ENCODE measurements at regions not wholly inside any gene's neighbourhood (a gene's known extent, or its start where the extent isn't known, plus 50 kb on each side); places are given as distances from the start of the nearest gene placed in this dataset.
"Not testable (repeated sequence)": the region's sequence is repeated elsewhere in the genome, so short reads cannot be mapped to it uniquely, and the experiment has no call there.

- DNase-seq (ENCODE audit: extremely low spot score): no peak
- intact Hi-C loops (cut with DNase I): loop anchor here (10.0 kb wide), 1 partner anchor 116 kb away; no protein-coding TSS in a partner anchor
- 96% methylated on average over 8 of the region's 8 CpGs for WGBS
- Histone ChIP-seq H3K27ac (replicated peaks in 1 of 4) (no peak overlapping the region), H3K36me3 (no peaks in the 10 kb centered on the region), H3K4me3 (no peak overlapping the region), H3K9me3 (no peaks in the 10 kb centered on the region), H3K4me1 (peaks cover 0 to 21% (median 20%) of the 10 kb centered on the region in 4 donors), H3K27me3 (no peaks in the 10 kb centered on the region)
- TF ChIP-seq POLR2AphosphoS5 (IDR thresholded peaks at IDR 0.05): no peak
Measured at GRCh38 chr3:4908433-4909156, 70.6 kb upstream of the BHLHE40 start.

GRCh38 chr3:4914464-4914863 lies 64.8 kb upstream of the BHLHE40 start:
- TF ChIP-seq EP300 (IDR thresholded peaks at IDR 0.05) (no peak), CTCF (IDR thresholded peaks at IDR 0.05) (no peak), POLR2AphosphoS5 (IDR thresholded peaks at IDR 0.05) (no peak), POLR2A (IDR thresholded peaks at IDR 0.05; ENCODE audit: low read depth) (no peak)
- DNase-seq (ENCODE audit: extremely low spot score): no peak
- no peak overlapping the region for H3K4me3 ChIP-seq
- no peak overlapping the region for H3K27ac ChIP-seq (replicated peaks in 1 of 4)
- H3K4me1 ChIP-seq: no peaks in the 10 kb centered on the region
- 98% methylated on average over 5 of the region's 5 CpGs for WGBS
- H3K9me3 ChIP-seq: no peaks in the 10 kb centered on the region
- intact Hi-C loops (cut with DNase I): no loop called here
- no peaks in the 10 kb centered on the region for H3K36me3 ChIP-seq
- no peaks in the 10 kb centered on the region for H3K27me3 ChIP-seq

- H3K36me3 ChIP-seq; H3K4me3 ChIP-seq; H3K4me1 ChIP-seq; H3K27ac ChIP-seq (replicated peaks in 1 of 4); DNase-seq (ENCODE audit: extremely low spot score); H3K27me3 ChIP-seq; intact Hi-C loops (cut with DNase I); H3K9me3 ChIP-seq: not testable (repeated sequence)
- WGBS: 100% methylated on average over 1 of the region's 2 CpGs
Measured at GRCh38 chr3:4921589-4921988, 57.6 kb upstream of the BHLHE40 start.

GRCh38 chr3:4926892-4927291 lies 52.3 kb upstream of the BHLHE40 start:
- Histone ChIP-seq H3K4me3 (no peak overlapping the region), H3K27ac (replicated peaks in 1 of 4) (no peak overlapping the region)
- 90% methylated on average over 1 of the region's 1 CpG for WGBS

GRCh38 chr3:4928277-4928789 lies 50.9 kb upstream of the BHLHE40 start:
- no peaks in the 10 kb centered on the region for H3K27me3 ChIP-seq
- H3K4me1 ChIP-seq: peaks cover 0 to 4% (median 0%) of the 10 kb centered on the region in 4 donors
- H3K4me3 ChIP-seq: no peak overlapping the region
- no peaks in the 10 kb centered on the region for H3K36me3 ChIP-seq
- TF ChIP-seq POLR2AphosphoS5 (IDR thresholded peaks at IDR 0.05) (no peak), POLR2A (IDR thresholded peaks at IDR 0.05; ENCODE audit: low read depth) (no peak)
- intact Hi-C loops (cut with DNase I): no loop called here
- no peaks in the 10 kb centered on the region for H3K9me3 ChIP-seq
- DNase-seq (ENCODE audit: extremely low spot score): no peak
- 91% methylated on average over 7 of the region's 7 CpGs for WGBS
- no peak overlapping the region for H3K27ac ChIP-seq (replicated peaks in 1 of 4)

More at GRCh38 chr3:4926892-4927291, 52.3 kb upstream of the BHLHE40 start:
- H3K27me3 ChIP-seq: no peaks in the 10 kb centered on the region
- H3K9me3 ChIP-seq: no peaks in the 10 kb centered on the region
- intact Hi-C loops (cut with DNase I): no loop called here
- TF ChIP-seq EP300 (IDR thresholded peaks at IDR 0.05) (no peak), CTCF (IDR thresholded peaks at IDR 0.05) (no peak), POLR2AphosphoS5 (IDR thresholded peaks at IDR 0.05) (no peak), POLR2A (IDR thresholded peaks at IDR 0.05; ENCODE audit: low read depth) (no peak)
- no peak for DNase-seq (ENCODE audit: extremely low spot score)
- peaks cover 0 to 4% (median 0%) of the 10 kb centered on the region in 4 donors for H3K4me1 ChIP-seq
- H3K36me3 ChIP-seq: no peaks in the 10 kb centered on the region
